ENCODE measurements at regions not wholly inside any gene's neighbourhood (a gene's known extent, or its start where the extent isn't known, plus 50 kb on each side); places are given as distances from the start of the nearest gene placed in this dataset.

DNA sequence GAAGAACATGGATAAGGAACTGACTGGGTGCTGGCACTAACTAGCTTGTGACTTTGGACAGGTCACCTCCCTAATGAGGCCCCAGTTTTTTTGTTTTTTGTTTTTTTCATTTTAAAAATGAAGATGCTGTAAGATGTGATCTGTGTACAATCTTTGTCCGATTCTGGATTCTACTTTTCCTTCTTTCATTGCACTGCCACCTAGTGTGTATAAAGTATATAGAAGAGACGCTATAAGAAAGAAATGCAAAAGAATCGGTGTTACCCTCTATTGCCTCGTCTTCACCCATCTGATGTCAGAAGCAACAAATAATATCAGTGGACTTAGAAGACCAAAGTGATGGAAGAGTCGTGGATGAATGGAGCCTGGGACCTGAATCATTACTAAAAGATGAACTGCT, 58.6 kb upstream of the P2RY10 start:
- 24 to 28% methylated on average over 5 of the region's 5 CpGs for WGBS, 2 donors

More for the DNA sequence above, 58.6 kb upstream of the P2RY10 start:
- Histone ChIP-seq H3K27me3 (peaks cover 0 to 36% (median 0%) of the 10 kb centered on the region in 4 donors), H3K36me3 (no peaks in the 10 kb centered on the region), H3K27ac (no peak overlapping the region), H3K9me3 (no peaks in the 10 kb centered on the region), H3K4me3 (no peak overlapping the region), H3K4me1 (no peaks in the 10 kb centered on the region)
- ATAC-seq (no peak), FAIRE-seq (peak; percentile 83), DNase-seq (no peak)
- intact Hi-C loops (cut with DNase I) = no loop called here
- TF ChIP-seq CTCF (IDR thresholded peaks at IDR 0.05) = peak in 1 of 4 donors; percentile 15
